ENCODE measurements at regions not wholly inside any gene's neighbourhood (a gene's known extent, or its start where the extent isn't known, plus 50 kb on each side); places are given as distances from the start of the nearest gene placed in this dataset.

- Histone ChIP-seq H3K36me3 (ENCODE audit: control insufficient read depth in 2 of 4, insufficient read depth in 4 of 4, low read length in 3 of 4) (no peaks in the 10 kb centered on the region), H3K23ac (ENCODE audit: insufficient read length) (no peak overlapping the region), H2BK120ac (replicated peaks; ENCODE audit: low read depth, low read length) (no peak overlapping the region), H2BK20ac (ENCODE audit: low read length) (no peak overlapping the region), H3K27me3 (replicated peaks in 1 of 4; ENCODE audit: control insufficient read depth in 3 of 4, extremely low read depth in 1 of 4, insufficient read depth in 3 of 4, low read length in 3 of 4) (no peaks in the 10 kb centered on the region), H3K79me2 (ENCODE audit: control insufficient read depth in 1 of 2, insufficient read depth in 2 of 2, low read length in 2 of 2) (no peaks in the 10 kb centered on the region), H3K9me3 (ENCODE audit: insufficient read depth in 2 of 2, low read depth in 1 of 2, low read length in 1 of 2) (peaks cover 0 to 3% of the 10 kb centered on the region in 2 experiments; a peak in 1 of 4 replicates), H2BK15ac (ENCODE audit: low read length) (no peak overlapping the region), H4K20me1 (replicated peaks in 1 of 2; ENCODE audit: control insufficient read depth in 1 of 2, insufficient read depth in 2 of 2, low read length in 2 of 2) (no peaks in the 10 kb centered on the region), H3K4me2 (ENCODE audit: insufficient read depth in 1 of 2, low read depth in 2 of 2, low read length in 2 of 2) (no peak overlapping the region), H3K27ac (ENCODE audit: low read depth, low read length) (no peak overlapping the region), H4K8ac (ENCODE audit: extremely low read depth, insufficient read depth, low read length) (no peak overlapping the region), H3K56ac (replicated peaks; ENCODE audit: insufficient read length, low read depth, low read length) (no peak overlapping the region), H3K79me1 (ENCODE audit: low read depth, low read length) (no peaks in the 10 kb centered on the region), H2BK5ac (ENCODE audit: low read depth, low read length) (no peak overlapping the region), H2AK5ac (ENCODE audit: low read depth, low read length) (no peak overlapping the region), H3K18ac (ENCODE audit: extremely low read depth, low read length) (no peak overlapping the region), H3K4me3 (ENCODE audit: extremely low read depth in 1 of 4, insufficient read depth in 2 of 4, low read depth in 3 of 4, low read length in 4 of 4) (no peak overlapping the region), H3K23me2 (ENCODE audit: low read depth, low read length) (no peaks in the 10 kb centered on the region), H2BK12ac (ENCODE audit: low read depth, low read length) (no peak overlapping the region), H3K4ac (replicated peaks; ENCODE audit: insufficient read length, low read depth, low read length) (no peak overlapping the region), H2AFZ (ENCODE audit: low read length) (no peak overlapping the region), H4K91ac (replicated peaks; ENCODE audit: insufficient read length, low read length) (no peak overlapping the region), H3K14ac (ENCODE audit: insufficient read length) (no peak overlapping the region), H4K5ac (ENCODE audit: insufficient read length, low read depth, low read length) (no peak overlapping the region), H3K4me1 (replicated peaks in 1 of 4; ENCODE audit: control insufficient read depth in 3 of 4, insufficient read depth in 4 of 4, low read length in 3 of 4) (no peaks in the 10 kb centered on the region), H3K9ac (replicated peaks in 1 of 4; ENCODE audit: extremely low read depth in 1 of 4, low read depth in 3 of 4, low read length in 3 of 4) (no peak overlapping the region)
- no peak for FAIRE-seq
- ChIA-PET POLR2A (ENCODE audit: partially characterized antibody) (no interaction called here), CTCF (ENCODE audit: partially characterized antibody) (no interaction called here)
- no peak for DNase-seq (ENCODE audit: low read depth in 1 of 2, low spot score in 2 of 2)
- WGBS, 2 experiments (ENCODE audit: extremely low coverage in 1 of 2, insufficient coverage in 1 of 2, insufficient read length in 1 of 2, insufficient replicate concordance in 2 of 2, low coverage in 1 of 2, low lambda C conversion rate in 2 of 2, missing lambda C conversion rate in 1 of 2): 93% methylated on average over 5 of the region's 5 CpGs; no CpG with 5 or more reads in 1 of the 2 experiments
- TF ChIP-seq KDM5A (IDR thresholded peaks at IDR 0.05; ENCODE audit: low read length) (no peak), NANOG (IDR thresholded peaks at IDR 0.05; ENCODE audit: insufficient read depth, low read depth, low read length, poor library complexity, severe bottlenecking) (no peak), BCL11A (IDR thresholded peaks at IDR 0.05; ENCODE audit: low read depth in 2 of 2, low read length in 2 of 2) (no peak), RFX5 (IDR thresholded peaks at IDR 0.05; ENCODE audit: borderline replicate concordance, low read depth, low read length) (no peak), RAD21 (IDR thresholded peaks at IDR 0.05 in 1 of 2, conservative IDR thresholded peaks at IDR 0.05 in 1 of 2; ENCODE audit: low read depth in 2 of 2, low read length in 2 of 2) (no peak), BRCA1 (IDR thresholded peaks at IDR 0.05; ENCODE audit: low read depth, low read length) (no peak), POLR2AphosphoS5 (IDR thresholded peaks at IDR 0.05; ENCODE audit: low read depth, low read length) (no peak), SIX5 (IDR thresholded peaks at IDR 0.05; ENCODE audit: low read depth, low read length) (no peak), JUN (IDR thresholded peaks at IDR 0.05; ENCODE audit: low read depth, low read length) (no peak), MAX (IDR thresholded peaks at IDR 0.05) (no peak)
- TF ChIP-seq, protein P1, sequence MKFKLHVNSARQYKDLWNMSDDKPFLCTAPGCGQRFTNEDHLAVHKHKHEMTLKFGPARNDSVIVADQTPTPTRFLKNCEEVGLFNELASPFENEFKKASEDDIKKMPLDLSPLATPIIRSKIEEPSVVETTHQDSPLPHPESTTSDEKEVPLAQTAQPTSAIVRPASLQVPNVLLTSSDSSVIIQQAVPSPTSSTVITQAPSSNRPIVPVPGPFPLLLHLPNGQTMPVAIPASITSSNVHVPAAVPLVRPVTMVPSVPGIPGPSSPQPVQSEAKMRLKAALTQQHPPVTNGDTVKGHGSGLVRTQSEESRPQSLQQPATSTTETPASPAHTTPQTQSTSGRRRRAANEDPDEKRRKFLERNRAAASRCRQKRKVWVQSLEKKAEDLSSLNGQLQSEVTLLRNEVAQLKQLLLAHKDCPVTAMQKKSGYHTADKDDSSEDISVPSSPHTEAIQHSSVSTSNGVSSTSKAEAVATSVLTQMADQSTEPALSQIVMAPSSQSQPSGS (IDR thresholded peaks at IDR 0.05; ENCODE audit: low read length): no peak
- TF ChIP-seq, protein P2, sequence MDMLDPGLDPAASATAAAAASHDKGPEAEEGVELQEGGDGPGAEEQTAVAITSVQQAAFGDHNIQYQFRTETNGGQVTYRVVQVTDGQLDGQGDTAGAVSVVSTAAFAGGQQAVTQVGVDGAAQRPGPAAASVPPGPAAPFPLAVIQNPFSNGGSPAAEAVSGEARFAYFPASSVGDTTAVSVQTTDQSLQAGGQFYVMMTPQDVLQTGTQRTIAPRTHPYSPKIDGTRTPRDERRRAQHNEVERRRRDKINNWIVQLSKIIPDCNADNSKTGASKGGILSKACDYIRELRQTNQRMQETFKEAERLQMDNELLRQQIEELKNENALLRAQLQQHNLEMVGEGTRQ (IDR thresholded peaks at IDR 0.05; ENCODE audit: low read length): no peak
Measured at GRCh38 chr2:6202756-6203155, 510.6 kb downstream of the SOX11 start.

All from H1 (cell line).